ENCODE measurements at regions not wholly inside any gene's neighbourhood (a gene's known extent, or its start where the extent isn't known, plus 50 kb on each side); places are given as distances from the start of the nearest gene placed in this dataset.

DNA sequence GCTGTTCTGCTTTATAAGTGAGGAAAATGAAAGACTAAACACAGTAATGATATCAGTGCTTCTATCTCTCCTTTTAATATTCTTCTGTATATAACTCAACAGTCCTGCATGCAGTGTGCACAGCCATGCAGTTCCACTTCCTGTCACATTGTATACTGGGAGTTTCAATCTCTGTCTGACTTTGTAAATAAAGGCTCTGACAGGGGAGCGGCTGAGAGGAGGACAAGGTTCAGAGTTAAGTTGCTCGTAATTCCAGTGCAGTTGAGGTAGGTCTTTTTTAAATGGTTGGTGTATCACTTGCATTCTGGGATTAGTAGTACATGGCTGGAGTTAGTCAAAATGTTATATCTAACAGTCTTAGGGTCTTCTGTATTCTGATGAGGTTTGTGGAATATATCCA, 264.5 kb downstream of the OLFM3 start:
- no peak for DNase-seq

DNA sequence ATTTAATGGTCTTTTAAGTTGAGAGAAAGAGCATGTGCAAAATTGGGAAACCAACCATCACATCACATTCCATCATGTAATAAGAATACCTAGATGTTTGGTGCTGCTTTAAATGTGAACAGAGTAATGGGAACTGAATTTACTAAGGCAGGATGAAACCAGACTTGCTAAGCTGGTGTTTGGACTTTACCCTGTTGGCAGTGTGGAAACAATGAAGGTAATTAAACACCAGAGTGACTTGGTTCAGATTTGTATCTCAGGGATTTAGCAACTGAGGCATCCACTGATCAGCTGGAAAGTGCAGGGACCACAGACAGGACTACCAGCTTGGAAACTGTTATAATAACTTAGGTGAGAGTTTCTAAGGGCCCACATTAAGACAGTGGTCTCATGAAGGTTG, 263.4 kb downstream of the OLFM3 start:
- DNase-seq = no peak

DNA sequence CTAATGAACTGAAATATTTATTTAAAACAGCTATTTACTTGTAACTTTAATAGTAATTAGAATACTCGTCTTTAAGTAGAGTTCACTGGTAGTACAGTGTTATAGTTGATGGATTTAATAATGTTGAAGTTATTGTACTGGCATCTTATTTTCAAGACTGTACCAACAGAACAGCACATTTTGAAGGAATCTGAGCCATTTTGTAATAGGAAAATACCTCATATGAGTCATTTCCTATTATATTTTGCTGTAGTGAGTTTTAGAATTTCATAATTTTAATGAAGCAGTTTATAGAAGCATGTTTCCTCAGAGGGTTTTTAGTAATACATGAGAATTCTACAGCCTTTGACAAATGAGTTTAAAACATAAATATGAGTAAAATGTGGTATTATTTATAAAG, 258.3 kb downstream of the OLFM3 start:
- no peak for DNase-seq

DNA sequence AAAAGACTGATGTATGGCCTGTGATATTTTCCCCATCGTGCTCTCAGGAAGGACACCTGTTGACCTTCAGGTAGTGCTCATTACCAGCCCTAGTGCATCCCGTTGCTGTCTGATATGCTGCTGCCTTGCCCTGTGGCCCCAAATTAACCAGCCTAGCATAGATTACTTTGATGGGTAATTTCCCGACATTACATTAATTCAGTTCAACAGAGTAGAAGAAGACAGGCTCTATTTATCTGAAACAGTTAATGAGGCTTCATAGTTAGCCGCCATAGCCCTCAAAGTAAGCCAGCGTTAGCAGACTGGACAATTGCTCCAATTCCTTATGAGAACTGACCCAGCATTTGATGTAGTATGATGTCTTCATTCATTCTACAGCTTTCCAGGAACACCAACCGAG, 257.6 kb downstream of the OLFM3 start:
- no peak for DNase-seq

DNA sequence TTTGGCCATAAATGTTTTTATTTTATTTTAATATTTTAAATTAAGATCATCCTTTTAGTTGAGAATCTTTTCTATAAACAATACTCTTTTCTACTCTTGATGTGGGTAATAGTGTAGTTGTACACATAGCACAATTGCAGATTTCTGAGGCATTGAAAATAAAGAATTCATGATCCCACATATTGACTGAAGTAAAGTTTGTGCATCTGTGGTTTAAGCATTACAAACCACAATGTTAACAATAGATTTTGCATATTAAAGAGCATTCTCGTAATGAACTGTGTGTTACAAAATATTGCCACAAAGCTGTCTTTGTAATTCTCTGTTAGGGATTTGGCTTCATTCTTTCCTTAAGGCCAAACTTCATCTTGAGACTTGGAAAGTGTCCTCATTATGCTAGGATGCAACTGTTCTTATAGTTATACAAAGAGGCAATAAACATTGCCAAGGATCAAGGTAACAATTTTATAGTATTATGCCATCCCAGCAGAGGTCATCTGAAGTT, 256.8 kb downstream of the OLFM3 start:
- DNase-seq = no peak

DNA sequence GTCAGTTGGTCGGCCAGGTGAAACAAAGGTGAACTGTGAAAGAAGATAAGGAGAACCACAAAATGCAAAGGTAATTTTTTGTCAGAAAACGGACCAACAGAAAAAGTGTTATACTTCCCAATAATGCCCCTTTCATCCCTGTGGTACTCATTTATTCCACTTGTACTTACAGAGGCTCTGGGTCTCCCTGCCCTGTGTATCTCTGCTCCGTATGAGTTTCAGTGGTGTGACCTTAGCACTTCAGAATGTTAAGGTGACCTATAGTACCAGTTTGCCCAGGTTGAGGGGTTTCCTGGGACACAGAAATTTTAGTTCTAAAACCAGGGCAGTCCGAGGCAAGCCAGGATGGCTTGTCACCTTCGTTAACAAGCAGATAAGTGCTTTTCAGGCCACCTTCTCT, 254.8 kb downstream of the OLFM3 start:
- no peak for DNase-seq

DNA sequence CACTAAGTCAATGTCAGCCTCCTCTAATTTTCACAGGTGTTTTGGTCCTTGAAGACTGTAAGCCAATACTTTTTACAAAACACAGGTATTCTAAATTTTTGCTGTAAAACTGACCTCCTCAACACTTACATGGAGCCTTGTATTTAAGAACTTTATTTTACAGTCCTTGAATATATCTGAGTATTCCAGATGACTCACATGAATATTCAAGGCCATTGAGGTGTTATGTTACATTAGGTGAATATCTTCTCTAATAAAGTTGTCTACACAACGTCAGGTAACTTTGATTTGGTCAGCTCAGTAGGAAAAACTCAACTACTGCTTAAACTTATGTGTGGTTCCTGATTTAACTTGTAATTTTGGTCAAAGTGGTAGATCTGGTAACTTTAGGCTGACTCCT, 254.2 kb downstream of the OLFM3 start:
- DNase-seq = no peak

DNA sequence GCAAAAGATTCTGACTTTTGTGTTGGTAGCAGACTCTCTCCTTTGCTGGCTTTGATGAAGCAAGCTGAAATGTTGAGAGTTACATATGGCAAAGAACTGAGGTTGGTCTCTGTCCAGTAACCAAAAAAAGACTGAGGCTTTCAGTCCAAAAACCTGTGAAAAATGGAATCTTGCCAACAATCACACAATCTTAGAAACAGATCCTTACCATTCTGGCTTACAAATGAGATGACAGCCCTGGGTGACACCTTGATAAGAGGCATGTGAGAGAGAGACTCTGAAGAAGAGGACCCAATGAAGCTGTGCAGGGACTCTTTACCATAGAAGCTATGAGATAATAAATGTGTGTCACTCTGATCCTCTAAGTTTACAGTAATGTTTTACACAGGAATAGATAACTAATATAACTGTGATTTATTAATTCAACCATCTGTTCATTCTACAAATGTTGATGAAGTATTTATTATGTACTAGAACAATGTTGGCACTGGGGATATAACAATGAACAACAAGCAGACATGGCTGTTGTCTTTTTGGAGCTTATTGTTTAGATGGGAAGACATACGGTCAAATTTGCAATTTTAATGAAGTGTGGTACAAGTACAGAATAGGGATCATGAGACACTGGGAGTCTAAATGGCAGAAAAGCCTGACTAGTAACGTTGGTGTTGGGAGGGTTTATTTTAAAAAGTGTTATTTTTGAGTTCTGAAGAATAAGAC, 251.0 kb downstream of the OLFM3 start:
- DNase-seq = no peak

DNA sequence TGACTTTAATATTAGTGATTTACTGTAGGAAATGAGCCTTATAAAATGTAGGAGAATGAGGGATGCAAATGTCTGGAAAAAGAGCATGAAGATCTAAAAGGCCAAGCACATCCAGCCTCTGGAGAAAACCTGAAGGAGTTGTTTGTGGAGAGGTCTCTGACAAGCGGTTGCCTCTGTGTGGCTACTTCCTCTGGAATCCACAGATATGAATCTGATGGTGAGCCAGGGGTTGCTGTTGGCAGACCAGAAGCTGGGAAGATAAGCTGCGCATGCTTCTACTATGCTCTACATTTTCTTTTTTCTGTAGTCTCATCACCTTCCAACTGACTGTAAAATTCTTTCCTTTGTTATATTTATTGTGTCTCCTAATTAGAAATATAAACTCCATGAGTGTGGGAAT, 248.6 kb downstream of the OLFM3 start:
- no peak for DNase-seq

All from activated CD4-positive, alpha-beta T cell treated with anti-CD3 and anti-CD28 coated beads, Interleukin-2, amount 50 U/mL, for 48 hours (primary cell).